HCT116 (cell line): ENCODE measurements at regions not wholly inside any gene's neighbourhood (a gene's known extent, or its start where the extent isn't known, plus 50 kb on each side); places are given as distances from the start of the nearest gene placed in this dataset.

Experiments used
- ATAC-seq: fragments of 200-7000 bp; cut with Tn5 transposase; 2 replicates; pipeline ENCODE4 v1.9.1; 2020; ENCODE audit warnings: mild to moderate bottlenecking, moderate library complexity
- BruUV-seq: library from RNA; stranded (reverse); fragments of 400-500 nt; replicated peaks from 2 replicates; lab custom pipeline; 2021; lab: Mats Ljungman, UMichigan
- CTCF ChIA-PET: fragments of 300-600 bp; sonication (Branson Sonifier 250); formaldehyde crosslinking; loops from one replicate; lab custom pipeline; 2021; ENCODE audit warnings: antibody characterized with exemption; lab: Charles Lee
- POLR2A ChIA-PET: fragments of 300-600, 350-600 bp; sonication (Branson Sonifier 250); formaldehyde crosslinking; loops from one replicate; lab custom pipeline; 2021; ENCODE audit warnings: antibody characterized with exemption; lab: Charles Lee
- RAD21 ChIA-PET, 2 experiments: fragments of 300-600 bp; sonication (Branson Sonifier 250); formaldehyde crosslinking; loops; one replicate each; lab custom pipeline; 2023; ENCODE audit warnings: low total read pairs in 2 of 2; ENCODE audit not compliant: uncharacterized antibody in 2 of 2, unreplicated experiment in 2 of 2, low non-redundant PET in 1 of 2; lab: Charles Lee
- DNase-seq: peaks from one replicate; pipeline ENCODE4 v3.0.0-alpha.2; 2010; ENCODE audit warnings: low read depth, low spot score
- H2AFZ ChIP-seq: fragments of 200-600 bp; shearing (Covaris generic), sonication (generic); 2 replicates; pipeline ENCODE4 v1.6.1; 2017; ENCODE audit warnings: low read depth, mixed run types, mixed read lengths, antibody characterized with exemption, low read length; ENCODE audit not compliant: poor library complexity, severe bottlenecking
- H3K27ac ChIP-seq: 2 replicates; pipeline ENCODE4 v1.5.1; 2012; ENCODE audit warnings: low read depth, low read length
- H3K27me3 ChIP-seq: fragments of 200-600 bp; sonication (generic); 2 replicates; pipeline ENCODE4 v1.6.1; 2016; ENCODE audit warnings: mixed run types, low read length, mixed read lengths; ENCODE audit not compliant: insufficient read depth
- H3K36me3 ChIP-seq, 2 experiments: fragments of 200-500 bp in 1 of 2; fragments of 200-600 bp in 1 of 2; sonication (Bioruptor generic) in 1 of 2; sonication (generic) in 1 of 2; 2 replicates each; pipeline versions ENCODE4 v1.5.1 to v1.6.1; 2014 to 2016; ENCODE audit warnings: low read length in 2 of 2, inconsistent platforms in 1 of 2, mixed read lengths in 1 of 2, mixed run types in 1 of 2; ENCODE audit not compliant: insufficient read depth in 2 of 2, control insufficient read depth in 1 of 2
- H3K4me1 ChIP-seq, 2 experiments: fragments of 200-600 bp in 1 of 2; sonication (generic) in 1 of 2; 2 replicates each; pipeline versions ENCODE4 v1.5.1 to v1.6.1; 2012 to 2017; ENCODE audit warnings: low read length in 2 of 2, inconsistent platforms in 1 of 2, mild to moderate bottlenecking in 1 of 2, mixed read lengths in 1 of 2, mixed run types in 1 of 2, moderate library complexity in 1 of 2; ENCODE audit not compliant: insufficient read depth in 2 of 2, control insufficient read depth in 1 of 2
- H3K4me2 ChIP-seq: fragments of 200-600 bp; sonication (generic); 2 replicates; pipeline ENCODE4 v1.6.1; 2017; ENCODE audit warnings: mixed run types, low read length, mixed read lengths
- H3K4me3 ChIP-seq, 2 experiments: fragments of 200-600 bp in 1 of 2; sonication (generic) in 1 of 2; replicated peaks in 1 of 2; 2 replicates each; pipeline ENCODE4 v1.5.1; 2011 to 2016; ENCODE audit warnings: low read length in 2 of 2, control low read depth in 1 of 2, low read depth in 1 of 2, mild to moderate bottlenecking in 1 of 2, mixed read lengths in 1 of 2, mixed run types in 1 of 2
- H3K79me2 ChIP-seq: fragments of 200-600 bp; sonication (generic); 2 replicates; pipeline ENCODE4 v1.6.1; 2017; ENCODE audit warnings: mild to moderate bottlenecking, mixed run types, low read length, moderate library complexity, mixed read lengths; ENCODE audit not compliant: insufficient read depth
- H3K9ac ChIP-seq: fragments of 200-600 bp; sonication (generic); 2 replicates; pipeline ENCODE4 v1.6.1; 2016; ENCODE audit warnings: low read length, mixed read lengths
- H3K9me2 ChIP-seq: fragments of 200-600 bp; sonication (generic), shearing (Covaris generic); 2 replicates; pipeline ENCODE4 v1.6.1; 2017; ENCODE audit warnings: mixed run types, mild to moderate bottlenecking, moderate library complexity; ENCODE audit not compliant: insufficient read depth
- H3K9me3 ChIP-seq, 2 experiments: fragments of 200-500 bp in 1 of 2; fragments of 200-600 bp in 1 of 2; sonication (Bioruptor generic) in 1 of 2; sonication (generic) in 1 of 2; 2 replicates each; pipeline ENCODE4 v1.6.1; 2014 to 2017; ENCODE audit warnings: low read length in 2 of 2, mixed read lengths in 2 of 2, inconsistent platforms in 1 of 2, low read depth in 1 of 2, mild to moderate bottlenecking in 1 of 2, mixed run types in 1 of 2, moderate library complexity in 1 of 2; ENCODE audit not compliant: control insufficient read depth in 1 of 2, insufficient read depth in 1 of 2
- H4K20me1 ChIP-seq: fragments of 200-600 bp; sonication (generic), shearing (Covaris generic); 2 replicates; pipeline ENCODE4 v1.6.1; 2017; ENCODE audit warnings: mixed run types, mild to moderate bottlenecking, moderate library complexity; ENCODE audit not compliant: insufficient read depth
- ATF3 ChIP-seq: IDR thresholded peaks from 2 replicates; pipeline ENCODE4 v1.6.1; 2012
- CTCF ChIP-seq, 3 experiments: fragments of 200-600 bp in 1 of 3; sonication (generic) in 1 of 3; IDR thresholded peaks in 2 of 3; conservative IDR thresholded peaks in 1 of 3; 2 replicates each; pipeline ENCODE4 v1.5.1; 2012 to 2017; ENCODE audit warnings: low read depth in 2 of 3, low read length in 2 of 3, antibody characterized with exemption in 1 of 3, borderline replicate concordance in 1 of 3, control low read depth in 1 of 3, mild to moderate bottlenecking in 1 of 3, mixed read lengths in 1 of 3, mixed run types in 1 of 3, moderate library complexity in 1 of 3; ENCODE audit not compliant: insufficient read depth in 1 of 3
- EGR1 ChIP-seq: IDR thresholded peaks from 2 replicates; pipeline ENCODE4 v1.6.1; 2012; ENCODE audit warnings: low read depth
- ELF1 ChIP-seq: IDR thresholded peaks from 2 replicates; pipeline ENCODE4 v1.6.1; 2012; ENCODE audit warnings: low read depth, borderline replicate concordance
- EZH2 ChIP-seq: fragments of 200-600 bp; sonication (generic); IDR thresholded peaks from 2 replicates; pipeline ENCODE4 v1.6.1; 2017; ENCODE audit warnings: antibody characterized with exemption, mixed run types
- POLR2A ChIP-seq: IDR thresholded peaks from 2 replicates; pipeline ENCODE4 v1.7.0; 2011; ENCODE audit warnings: borderline replicate concordance; ENCODE audit not compliant: insufficient read depth, insufficient read length; ENCODE audit errors: extremely low read depth
- RAD21 ChIP-seq: IDR thresholded peaks from 2 replicates; pipeline ENCODE4 v1.6.1; 2012; ENCODE audit warnings: low read depth, mild to moderate bottlenecking
- SP1 ChIP-seq: IDR thresholded peaks from 2 replicates; pipeline ENCODE4 v1.6.1; 2012; ENCODE audit warnings: low read depth
- TCF7L2 ChIP-seq: IDR thresholded peaks from 2 replicates; pipeline ENCODE4 v1.7.0; 2011; ENCODE audit warnings: borderline replicate concordance, inconsistent platforms; ENCODE audit not compliant: insufficient read depth, insufficient read length; ENCODE audit errors: extremely low read depth
- ZBTB33 ChIP-seq: IDR thresholded peaks from 2 replicates; pipeline ENCODE4 v1.6.1; 2011; ENCODE audit warnings: mild to moderate bottlenecking, low read length, moderate library complexity; ENCODE audit not compliant: insufficient replicate concordance; ENCODE audit errors: extremely low read depth
- intact Hi-C: fragments of 100-400 bp; cut with micrococcal nuclease; formaldehyde crosslinking; loops from 2 replicates; pipeline ENCODE4 v1.10.0; 2022

- Histone ChIP-seq H4K20me1 (no peaks in the 10 kb centered on the region), H3K4me2 (no peak overlapping the region), H3K27ac (no peak overlapping the region), H3K9me3 (no peaks in the 10 kb centered on the region), H3K79me2 (no peaks in the 10 kb centered on the region), H2AFZ (no peak overlapping the region), H3K36me3 (0 out of 4 replicates have a peak, but pooled peaks cover 0 to 6% of the 10 kb centered on the region in 2 experiments), H3K4me1 (no peaks in the 10 kb centered on the region), H3K4me3 (no peak overlapping the region), H3K27me3 (no peaks in the 10 kb centered on the region), H3K9ac (no peak overlapping the region), H3K9me2 (no peaks in the 10 kb centered on the region)
- no peak for DNase-seq
- BruUV-seq: no TSS peak
- TF ChIP-seq ELF1: no peak
- TF ChIP-seq POLR2A: no peak
- no peak for TF ChIP-seq TCF7L2
- TF ChIP-seq CTCF (IDR thresholded peaks at IDR 0.05 in 2 of 3, conservative IDR thresholded peaks at IDR 0.05 in 1 of 3; ENCODE audit: borderline replicate concordance in 1 of 3, insufficient read depth in 1 of 3, low read depth in 2 of 3, low read length in 2 of 3): peak; percentile 19 to 58 (median 35); a peak in 4 of 6 replicates
- no peak for TF ChIP-seq ATF3
- TF ChIP-seq EZH2: no peak
- no peak for TF ChIP-seq ZBTB33
- TF ChIP-seq EGR1: no peak
- no peak for TF ChIP-seq SP1
- TF ChIP-seq RAD21: peak; percentile 46
- ChIA-PET POLR2A (no interaction called here), RAD21 (interaction anchor here in 1 of 2 experiments (1.3 kb wide), 1 partner anchor 91 kb away, joined by 4 read pairs; no protein-coding TSS in a partner anchor), CTCF (interaction anchor here (1.1 kb wide), 2 partner anchors 90 to 91 kb away, joined by 7 read pairs; no protein-coding TSS in a partner anchor)
- peak; percentile 64 for ATAC-seq
- intact Hi-C loops: loop anchor here (5.0 kb wide), 1 partner anchor 72 kb away; no protein-coding TSS in a partner anchor
Measured at GRCh38 chr17:6913608-6914443, 82.0 kb upstream of the ALOX12 start.
